HEK293T (cell line): ENCODE measurements at regions not wholly inside any gene's neighbourhood (a gene's known extent, or its start where the extent isn't known, plus 50 kb on each side); places are given as distances from the start of the nearest gene placed in this dataset.

ENCODE experiments used
- BHLHE40 ChIP-seq: fragments of 450-650 bp; IDR thresholded peaks from 2 replicates; pipeline ENCODE4 v1.6.1; 2016; ENCODE audit warnings: mild to moderate bottlenecking, moderate library complexity, borderline replicate concordance
- FOXK2 ChIP-seq: fragments of 450-650 bp; IDR thresholded peaks from 2 replicates; pipeline ENCODE4 v1.6.1; 2016; ENCODE audit warnings: mild to moderate bottlenecking

GRCh38 chr17:69874175-69874670, 200.8 kb upstream of the KCNJ16 start:
- TF ChIP-seq BHLHE40 (no peak), FOXK2 (no peak)
